HFF-Myc (cell line): ENCODE measurements at regions not wholly inside any gene's neighbourhood (a gene's known extent, or its start where the extent isn't known, plus 50 kb on each side); places are given as distances from the start of the nearest gene placed in this dataset.

ENCODE experiments used
- DNase-seq: peaks from one replicate; pipeline ENCODE4 v3.0.0-alpha.2; 2011; ENCODE audit warnings: low read depth; ENCODE audit errors: extremely low read depth
- H3K4me3 ChIP-seq: replicated peaks from 2 replicates; pipeline ENCODE4 v1.5.1; 2011; ENCODE audit warnings: low read depth, mild to moderate bottlenecking, control low read depth, low read length
- TF ChIP-seq, protein P1 (sequence below): IDR thresholded peaks from 2 replicates; pipeline ENCODE4 v1.5.1; 2012; ENCODE audit warnings: mild to moderate bottlenecking, low read depth, low read length, control low read depth; ENCODE audit errors: missing control alignments

DNA sequence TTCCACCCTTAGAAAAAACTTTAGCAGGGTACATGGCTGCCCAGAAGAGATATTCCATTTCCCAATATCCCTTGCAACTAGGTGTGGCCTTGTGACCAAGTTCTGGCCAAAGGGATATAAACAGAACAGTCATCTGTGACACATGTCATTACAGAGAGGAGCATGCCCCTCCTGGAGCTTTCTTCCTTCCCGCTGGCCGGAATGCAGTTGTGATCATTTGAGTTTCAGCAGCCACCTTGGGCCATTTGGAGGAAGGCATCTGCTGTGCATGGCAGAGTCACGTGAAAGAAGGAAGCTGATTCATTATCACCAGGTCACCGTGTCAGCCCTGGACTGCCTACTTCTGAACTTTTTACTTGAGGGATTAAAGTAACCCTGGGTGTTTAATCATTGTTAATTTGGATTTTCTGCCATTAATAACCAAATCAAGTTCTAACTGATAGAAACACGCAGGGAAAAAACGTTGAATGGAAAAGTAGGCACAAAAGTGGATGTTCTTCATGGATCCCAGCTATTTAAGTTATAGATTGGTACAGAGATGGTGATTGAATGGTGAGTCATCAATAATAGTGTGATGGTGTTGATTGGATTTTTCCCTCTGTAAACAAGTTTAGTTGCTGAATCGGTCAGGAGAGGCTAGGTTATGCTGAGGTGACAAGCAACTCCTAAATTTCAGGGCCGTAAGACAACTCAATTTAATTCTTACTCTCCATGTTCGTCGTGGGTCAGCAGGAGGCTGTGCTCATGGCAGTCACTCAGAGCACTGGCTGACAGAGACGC is 80.7 kb upstream of the CCDC167 start:
- DNase-seq, result no peak
- TF ChIP-seq, protein P1, sequence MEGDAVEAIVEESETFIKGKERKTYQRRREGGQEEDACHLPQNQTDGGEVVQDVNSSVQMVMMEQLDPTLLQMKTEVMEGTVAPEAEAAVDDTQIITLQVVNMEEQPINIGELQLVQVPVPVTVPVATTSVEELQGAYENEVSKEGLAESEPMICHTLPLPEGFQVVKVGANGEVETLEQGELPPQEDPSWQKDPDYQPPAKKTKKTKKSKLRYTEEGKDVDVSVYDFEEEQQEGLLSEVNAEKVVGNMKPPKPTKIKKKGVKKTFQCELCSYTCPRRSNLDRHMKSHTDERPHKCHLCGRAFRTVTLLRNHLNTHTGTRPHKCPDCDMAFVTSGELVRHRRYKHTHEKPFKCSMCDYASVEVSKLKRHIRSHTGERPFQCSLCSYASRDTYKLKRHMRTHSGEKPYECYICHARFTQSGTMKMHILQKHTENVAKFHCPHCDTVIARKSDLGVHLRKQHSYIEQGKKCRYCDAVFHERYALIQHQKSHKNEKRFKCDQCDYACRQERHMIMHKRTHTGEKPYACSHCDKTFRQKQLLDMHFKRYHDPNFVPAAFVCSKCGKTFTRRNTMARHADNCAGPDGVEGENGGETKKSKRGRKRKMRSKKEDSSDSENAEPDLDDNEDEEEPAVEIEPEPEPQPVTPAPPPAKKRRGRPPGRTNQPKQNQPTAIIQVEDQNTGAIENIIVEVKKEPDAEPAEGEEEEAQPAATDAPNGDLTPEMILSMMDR, result no peak
- no peak overlapping the region for H3K4me3 ChIP-seq

DNA sequence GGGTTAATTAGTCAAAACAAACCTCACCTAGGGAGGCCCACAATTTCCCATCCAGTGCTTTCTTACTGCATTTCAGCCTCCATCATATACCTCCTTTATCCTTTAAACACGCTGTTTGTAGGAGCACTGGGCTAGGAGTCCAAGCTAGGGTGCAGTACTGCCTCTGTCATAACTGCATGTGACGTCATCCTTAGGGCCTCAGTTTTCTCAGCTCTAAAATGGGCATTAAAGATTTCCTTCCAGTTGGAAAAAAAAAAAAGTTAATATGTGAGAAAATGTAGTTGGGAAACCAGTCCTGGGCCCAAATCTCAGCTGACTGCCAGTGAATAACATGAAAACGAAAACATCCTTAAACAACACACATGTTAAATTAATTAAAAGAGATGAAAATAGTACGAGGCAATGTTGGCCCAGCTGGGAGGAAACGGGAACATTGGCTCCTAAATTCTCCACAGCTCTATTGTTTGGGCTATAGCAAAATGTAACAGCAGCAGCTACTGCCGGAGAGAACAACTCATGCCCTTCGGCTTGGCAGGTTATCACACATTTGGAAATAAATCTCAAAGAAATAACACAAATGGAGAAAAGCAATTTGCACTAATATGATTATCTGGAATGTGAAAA is 79.9 kb upstream of the CCDC167 start:
- no peak for DNase-seq
- TF ChIP-seq, protein P1, result no peak

DNA sequence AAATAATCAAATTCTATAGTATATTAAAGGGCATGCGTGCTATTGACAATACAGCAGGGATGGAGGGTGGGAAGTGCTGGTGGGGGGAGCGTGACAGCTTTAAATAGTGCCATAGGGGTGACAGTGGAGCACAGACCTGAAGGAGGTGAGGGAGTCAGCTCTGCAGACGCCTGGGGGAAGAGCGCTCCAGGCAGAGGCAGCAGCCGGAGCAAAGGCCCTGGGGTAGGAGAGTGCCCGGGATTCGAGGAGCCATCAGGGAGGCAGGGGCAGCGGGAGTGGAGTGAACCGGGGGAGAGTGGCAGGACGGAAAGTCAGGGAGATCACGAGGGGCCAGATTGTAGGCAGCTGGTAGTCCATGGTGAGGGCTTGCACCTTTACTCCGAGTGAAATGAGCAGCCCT is 78.4 kb upstream of the CCDC167 start:
- TF ChIP-seq, protein P1, result no peak
- H3K4me3 ChIP-seq, result no peak overlapping the region
- no peak for DNase-seq

More for the DNA sequence above, 79.9 kb upstream of the CCDC167 start:
- H3K4me3 ChIP-seq, result no peak overlapping the region

DNA sequence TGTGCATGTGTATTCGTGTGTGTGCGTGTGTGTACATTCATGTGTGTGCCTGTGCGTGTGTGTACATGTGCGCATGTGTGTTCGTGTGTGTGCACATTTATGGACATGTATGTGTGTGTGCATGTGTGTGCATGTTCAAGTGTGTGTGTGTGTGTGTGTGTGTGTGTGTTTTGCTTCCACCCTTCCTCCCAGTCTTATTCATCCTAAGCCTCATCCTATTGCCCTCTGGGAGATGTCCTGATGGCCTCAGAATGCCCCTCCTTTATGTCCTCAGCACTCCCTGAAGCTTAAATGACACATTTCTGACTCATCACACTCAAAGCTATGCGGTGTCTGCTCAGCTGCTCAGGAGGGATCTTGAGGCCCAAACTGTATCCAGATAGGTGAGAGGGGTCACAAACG is 76.6 kb upstream of the CCDC167 start:
- TF ChIP-seq, protein P1, result no peak
- no peak overlapping the region for H3K4me3 ChIP-seq
- DNase-seq, result peak; percentile 39

DNA sequence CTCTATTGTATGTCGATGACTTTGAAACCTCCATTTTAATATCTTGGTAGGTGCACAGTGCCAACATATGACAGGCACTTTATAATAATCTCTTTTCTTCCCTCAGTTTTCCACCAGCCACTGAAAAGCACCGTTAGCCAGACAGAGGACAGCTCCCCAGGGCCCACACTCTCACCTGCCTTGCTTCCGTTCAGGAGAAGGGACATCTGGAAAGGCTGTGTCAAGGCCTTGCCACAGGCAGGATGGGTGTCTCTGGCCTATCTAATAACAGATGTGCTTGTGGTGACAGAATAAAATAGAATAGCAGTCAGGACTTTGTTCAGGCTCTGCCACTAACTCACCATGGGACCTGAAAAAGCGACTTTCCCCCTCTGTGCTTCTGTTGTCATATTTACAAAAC is 75.5 kb upstream of the CCDC167 start:
- no peak for DNase-seq
- TF ChIP-seq, protein P1, result no peak
- no peak overlapping the region for H3K4me3 ChIP-seq

DNA sequence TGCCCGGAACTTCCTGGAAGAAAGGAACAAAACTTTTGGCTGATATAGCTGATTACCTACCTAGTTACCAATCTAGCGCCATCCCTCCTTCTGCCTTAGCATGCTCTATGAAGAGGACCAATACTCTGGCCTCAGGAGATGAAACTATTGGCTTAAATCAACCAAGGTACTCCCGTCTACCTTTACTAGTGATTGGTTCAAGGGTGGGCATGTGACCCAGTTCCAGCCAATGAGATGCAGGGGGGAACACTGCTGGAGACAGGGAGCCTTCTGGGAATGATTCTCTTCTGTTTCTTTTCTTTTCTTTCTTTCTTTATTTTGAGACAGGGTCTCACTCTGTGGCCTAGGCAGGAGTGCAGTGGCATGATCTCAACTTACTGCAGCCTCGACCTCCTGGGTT is 72.6 kb upstream of the CCDC167 start:
- H3K4me3 ChIP-seq, result no peak overlapping the region
- no peak for DNase-seq
- TF ChIP-seq, protein P1, result no peak
